Karpas-422 (cell line): ENCODE measurements at regions not wholly inside any gene's neighbourhood (a gene's known extent, or its start where the extent isn't known, plus 50 kb on each side); places are given as distances from the start of the nearest gene placed in this dataset.

Experiments used
- DNase-seq: peaks from one replicate; pipeline ENCODE4 v3.0.0-alpha.2; 2015
- H2AFZ ChIP-seq: fragments of 200-600 bp; sonication (generic); 2 replicates; pipeline ENCODE4 v1.6.1; 2014; ENCODE audit warnings: antibody characterized with exemption, low read length, mixed read lengths
- H3K27ac ChIP-seq: fragments of 200-600 bp; sonication (generic); 2 replicates; pipeline ENCODE4 v1.5.1; 2014; ENCODE audit warnings: mild to moderate bottlenecking, low read length, moderate library complexity
- H3K27me3 ChIP-seq: fragments of 200-600 bp; sonication (generic); 2 replicates; pipeline ENCODE4 v1.6.1; 2014; ENCODE audit warnings: low read length, mixed read lengths
- H3K36me3 ChIP-seq: fragments of 200-600 bp; sonication (generic); 2 replicates; pipeline ENCODE4 v1.6.1; 2014; ENCODE audit warnings: low read length, mixed read lengths; ENCODE audit not compliant: insufficient read depth
- H3K4me1 ChIP-seq: fragments of 200-600 bp; sonication (generic); 2 replicates; pipeline ENCODE4 v1.6.1; 2014; ENCODE audit warnings: mild to moderate bottlenecking, low read length, mixed read lengths
- H3K4me2 ChIP-seq: fragments of 200-600 bp; sonication (generic); 2 replicates; pipeline ENCODE4 v1.6.1; 2014; ENCODE audit warnings: low read length, low read depth, mild to moderate bottlenecking; ENCODE audit not compliant: poor library complexity, severe bottlenecking
- H3K4me3 ChIP-seq: fragments of 200-600 bp; sonication (generic); 2 replicates; pipeline ENCODE4 v1.5.1; 2014; ENCODE audit warnings: mild to moderate bottlenecking, antibody characterized with exemption, low read length, mixed read lengths
- H3K79me2 ChIP-seq: fragments of 200-600 bp; sonication (generic); 2 replicates; pipeline ENCODE4 v1.6.1; 2014; ENCODE audit warnings: mild to moderate bottlenecking, low read length, mixed read lengths
- H3K9ac ChIP-seq: fragments of 200-600 bp; sonication (generic); 2 replicates; pipeline ENCODE4 v1.6.0; 2014; ENCODE audit warnings: low read length
- H3K9me2 ChIP-seq: fragments of 200-600 bp; sonication (generic), shearing (Covaris generic); replicated peaks from 2 replicates; pipeline ENCODE4 v1.6.0; 2014; ENCODE audit warnings: mild to moderate bottlenecking, low read length, moderate library complexity; ENCODE audit not compliant: insufficient read depth
- H3K9me3 ChIP-seq: fragments of 300-700, 200-600 bp; sonication (generic); 2 replicates; pipeline ENCODE4 v1.6.1; 2014; ENCODE audit warnings: low read length, mixed read lengths
- H4K20me1 ChIP-seq: fragments of 200-600 bp; sonication (generic); 2 replicates; pipeline ENCODE4 v1.6.1; 2014; ENCODE audit warnings: mild to moderate bottlenecking, antibody characterized with exemption, low read length, low read depth; ENCODE audit not compliant: insufficient read depth

GRCh38 chr12:77122661-77123060 lies 57.3 kb upstream of the E2F7 start:
- no peaks in the 10 kb centered on the region for H3K27me3 ChIP-seq
- H3K4me2 ChIP-seq: no peak overlapping the region
- no peak overlapping the region for H3K27ac ChIP-seq
- H2AFZ ChIP-seq: no peak overlapping the region
- no peak for DNase-seq
- no peaks in the 10 kb centered on the region for H3K9me2 ChIP-seq
- H3K79me2 ChIP-seq: no peaks in the 10 kb centered on the region
- H4K20me1 ChIP-seq: no peaks in the 10 kb centered on the region
- no peaks in the 10 kb centered on the region for H3K9me3 ChIP-seq
- no peak overlapping the region for H3K9ac ChIP-seq
- no peak overlapping the region for H3K4me3 ChIP-seq
- H3K36me3 ChIP-seq: no peaks in the 10 kb centered on the region
- H3K4me1 ChIP-seq: no peaks in the 10 kb centered on the region

DNA sequence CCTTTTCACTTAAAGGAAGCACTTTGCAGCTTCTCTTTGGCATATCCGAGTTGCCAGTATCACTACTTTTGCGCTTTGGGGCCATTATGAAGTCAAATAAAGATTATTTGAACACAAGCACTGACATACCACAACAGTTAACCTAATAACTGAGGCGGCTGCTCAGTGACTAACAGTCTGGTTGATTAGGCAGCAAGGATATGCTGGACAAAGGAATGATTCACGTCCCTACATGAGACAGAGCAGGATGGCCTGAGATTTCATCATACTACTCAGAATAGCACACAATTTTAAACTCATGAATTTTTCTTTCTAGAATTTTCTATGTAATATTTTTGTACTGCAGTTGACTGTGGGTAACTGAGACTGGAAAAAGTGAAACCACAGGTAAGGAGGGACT lies 56.9 kb upstream of the E2F7 start:
- no peaks in the 10 kb centered on the region for H4K20me1 ChIP-seq
- no peak overlapping the region for H2AFZ ChIP-seq
- no peaks in the 10 kb centered on the region for H3K4me1 ChIP-seq
- no peak overlapping the region for H3K4me3 ChIP-seq
- H3K27ac ChIP-seq: no peak overlapping the region
- H3K9ac ChIP-seq: no peak overlapping the region
- no peaks in the 10 kb centered on the region for H3K9me2 ChIP-seq
- no peaks in the 10 kb centered on the region for H3K27me3 ChIP-seq
- no peaks in the 10 kb centered on the region for H3K79me2 ChIP-seq
- DNase-seq: no peak
- no peaks in the 10 kb centered on the region for H3K36me3 ChIP-seq
- H3K9me3 ChIP-seq: no peaks in the 10 kb centered on the region
- no peak overlapping the region for H3K4me2 ChIP-seq

DNA sequence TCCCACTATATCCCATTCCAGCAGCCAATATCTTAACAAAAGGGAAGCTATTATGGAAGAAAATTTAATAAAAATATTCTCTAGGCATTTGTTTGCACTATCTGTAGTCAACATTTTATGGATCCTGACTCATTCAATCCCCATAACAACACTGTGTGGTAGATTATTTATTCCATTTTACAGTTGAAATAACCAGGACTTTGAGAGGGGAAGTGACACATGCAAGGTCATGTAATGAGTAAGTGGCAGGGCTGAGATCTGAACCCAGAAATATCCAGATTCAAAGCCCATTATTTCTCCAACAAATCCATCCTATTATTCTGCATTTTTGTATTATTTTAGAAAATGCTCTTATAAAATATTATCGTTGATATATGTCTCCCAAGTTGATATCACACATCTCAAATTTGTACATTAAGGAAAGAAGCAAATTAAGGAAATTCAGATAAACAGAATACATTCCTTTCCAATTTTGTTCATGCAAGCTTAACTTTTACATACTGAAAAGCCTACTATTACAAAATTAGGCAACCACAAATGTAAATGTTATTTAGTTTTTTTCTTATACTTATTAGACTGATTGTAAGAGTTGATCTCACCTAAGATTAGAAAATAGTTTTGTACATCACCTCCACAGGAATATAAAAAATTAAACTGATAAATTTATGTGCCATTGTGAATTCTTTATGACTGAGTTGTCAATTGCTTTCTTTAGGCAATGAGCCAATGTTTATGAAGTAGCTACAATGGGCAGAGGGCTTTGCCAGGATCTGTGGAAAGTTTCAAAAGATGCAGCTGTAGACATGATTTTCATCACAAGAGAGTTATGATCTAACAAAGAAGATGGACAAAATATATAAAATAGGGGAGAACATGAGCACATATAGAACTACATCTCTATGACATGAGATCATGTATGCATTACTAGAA lies 55.1 kb upstream of the E2F7 start:
- Histone ChIP-seq H3K36me3 (no peaks in the 10 kb centered on the region), H4K20me1 (no peaks in the 10 kb centered on the region), H3K4me3 (no peak overlapping the region), H3K27ac (no peak overlapping the region), H2AFZ (no peak overlapping the region), H3K79me2 (no peaks in the 10 kb centered on the region), H3K4me1 (no peaks in the 10 kb centered on the region), H3K4me2 (no peak overlapping the region), H3K9ac (no peak overlapping the region), H3K27me3 (no peaks in the 10 kb centered on the region), H3K9me3 (no peaks in the 10 kb centered on the region), H3K9me2 (no peaks in the 10 kb centered on the region)
- DNase-seq: no peak

GRCh38 chr12:77118696-77119095 lies 53.3 kb upstream of the E2F7 start:
- no peaks in the 10 kb centered on the region for H3K9me3 ChIP-seq
- H2AFZ ChIP-seq: no peak overlapping the region
- H3K4me1 ChIP-seq: no peaks in the 10 kb centered on the region
- no peaks in the 10 kb centered on the region for H3K27me3 ChIP-seq
- no peak overlapping the region for H3K4me2 ChIP-seq
- no peaks in the 10 kb centered on the region for H3K9me2 ChIP-seq
- no peak overlapping the region for H3K4me3 ChIP-seq
- H4K20me1 ChIP-seq: no peaks in the 10 kb centered on the region
- no peak for DNase-seq
- H3K36me3 ChIP-seq: no peaks in the 10 kb centered on the region
- no peaks in the 10 kb centered on the region for H3K79me2 ChIP-seq
- no peak overlapping the region for H3K9ac ChIP-seq
- no peak overlapping the region for H3K27ac ChIP-seq

DNA sequence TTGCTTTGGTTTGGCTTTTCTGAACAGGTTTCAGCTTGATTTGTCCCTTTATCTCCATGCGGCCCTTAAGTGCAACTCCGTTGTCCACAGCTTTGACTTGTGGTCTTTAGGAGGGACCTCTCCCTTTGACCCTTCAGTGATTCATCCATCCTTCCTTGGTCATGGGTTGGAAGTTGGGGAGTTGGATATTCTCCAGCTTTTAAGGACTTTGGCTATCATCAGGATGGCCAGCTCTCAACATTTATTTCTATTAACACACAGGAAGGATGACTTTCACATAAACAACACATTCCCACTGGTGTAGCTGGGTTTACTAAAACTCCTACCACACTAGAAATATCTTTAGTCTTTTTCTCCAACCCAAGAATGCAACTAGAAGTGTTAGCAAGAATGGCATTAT lies 50.9 kb upstream of the E2F7 start:
- Histone ChIP-seq H3K4me1 (no peaks in the 10 kb centered on the region), H3K27me3 (no peaks in the 10 kb centered on the region), H3K27ac (no peak overlapping the region), H2AFZ (no peak overlapping the region), H3K4me2 (no peak overlapping the region), H3K36me3 (no peaks in the 10 kb centered on the region), H3K9me2 (no peaks in the 10 kb centered on the region), H3K9ac (no peak overlapping the region), H3K4me3 (no peak overlapping the region), H3K79me2 (no peaks in the 10 kb centered on the region), H4K20me1 (no peaks in the 10 kb centered on the region), H3K9me3 (no peaks in the 10 kb centered on the region)
- DNase-seq: no peak

DNA sequence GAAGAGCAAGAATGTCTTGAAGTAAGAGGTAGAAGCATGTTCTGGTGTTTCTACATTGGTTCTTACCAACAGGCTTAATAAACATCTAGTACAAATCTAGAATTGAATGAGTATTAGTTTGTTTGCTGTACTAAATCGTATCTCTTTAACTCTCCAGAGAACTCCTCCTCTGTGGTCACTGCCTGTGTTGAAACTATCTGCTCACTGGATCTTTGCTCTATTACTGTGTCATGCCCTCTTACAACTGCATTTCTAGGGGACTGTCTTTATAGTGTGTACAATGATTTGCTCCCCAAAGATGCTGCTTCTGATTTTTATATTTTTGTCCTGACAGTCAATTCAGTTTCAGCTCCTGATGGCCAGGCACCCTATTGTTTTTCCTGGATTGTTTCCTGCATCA lies 50.1 kb upstream of the E2F7 start:
- Histone ChIP-seq H3K9me2 (no peaks in the 10 kb centered on the region), H3K36me3 (no peaks in the 10 kb centered on the region), H2AFZ (no peak overlapping the region), H3K9me3 (no peaks in the 10 kb centered on the region), H3K4me1 (no peaks in the 10 kb centered on the region), H3K4me3 (no peak overlapping the region), H3K79me2 (no peaks in the 10 kb centered on the region), H3K27me3 (no peaks in the 10 kb centered on the region), H4K20me1 (no peaks in the 10 kb centered on the region), H3K27ac (no peak overlapping the region), H3K4me2 (no peak overlapping the region), H3K9ac (no peak overlapping the region)
- DNase-seq: no peak
